Smooth muscle cell of the brain vasculature (primary cell): ENCODE measurements at regions not wholly inside any gene's neighbourhood (a gene's known extent, or its start where the extent isn't known, plus 50 kb on each side); places are given as distances from the start of the nearest gene placed in this dataset.

Experiments
- DNase-seq: peaks from one replicate; pipeline ENCODE4 v3.0.0-alpha.2; 2012; ENCODE audit warnings: low read depth, low spot score

- DNase-seq, result no peak
These were observed 151.7 kb downstream of the EFNB2 start for GRCh38 chr13:106383791-106384190.

- DNase-seq, result no peak
These were observed 152.9 kb downstream of the EFNB2 start for GRCh38 chr13:106382534-106382933.

DNA sequence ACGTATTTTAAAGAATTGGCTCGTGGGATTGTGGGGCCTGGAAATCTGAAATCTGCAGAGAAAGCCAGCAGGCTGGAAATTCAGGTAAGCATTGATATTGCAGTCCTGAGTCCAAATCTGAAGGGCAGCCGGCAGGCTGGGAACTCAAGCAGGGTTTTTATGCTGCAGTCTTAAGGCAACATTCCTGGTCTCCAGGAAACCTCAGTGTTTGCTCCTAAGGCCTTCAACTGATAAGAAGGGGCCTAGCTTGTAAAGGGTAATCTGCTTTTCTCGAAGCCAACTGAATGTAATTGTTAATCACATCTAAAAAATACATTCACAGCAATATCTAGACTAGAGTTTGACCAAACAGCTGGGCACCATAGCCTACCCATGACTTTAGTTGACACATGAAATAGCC is 154.4 kb downstream of the EFNB2 start:
- no peak for DNase-seq

- no peak for DNase-seq
These were observed 157.4 kb downstream of the EFNB2 start for GRCh38 chr13:106377931-106378662.

DNA sequence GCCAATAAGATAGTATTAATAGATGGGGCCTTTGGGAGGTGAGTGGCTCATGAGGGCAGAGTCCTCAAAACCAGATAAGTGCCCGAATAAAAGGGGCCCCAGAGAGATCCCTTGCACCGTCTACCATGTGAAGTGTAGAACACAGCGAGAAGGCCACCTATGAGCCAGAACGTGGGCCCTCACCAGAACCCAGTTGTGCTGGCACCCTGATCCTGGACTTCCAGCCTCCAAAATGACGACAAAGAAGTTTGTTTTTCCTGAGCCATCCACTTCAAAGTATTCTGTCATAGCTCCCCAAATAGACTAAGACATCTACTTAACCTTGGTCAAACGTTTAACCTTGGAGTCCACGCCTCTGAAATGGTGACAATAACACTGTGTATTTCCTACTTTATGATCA is 158.1 kb downstream of the EFNB2 start:
- no peak for DNase-seq

GRCh38 chr13:106376401-106377112 is 158.9 kb downstream of the EFNB2 start:
- peak; percentile 94 for DNase-seq

DNA sequence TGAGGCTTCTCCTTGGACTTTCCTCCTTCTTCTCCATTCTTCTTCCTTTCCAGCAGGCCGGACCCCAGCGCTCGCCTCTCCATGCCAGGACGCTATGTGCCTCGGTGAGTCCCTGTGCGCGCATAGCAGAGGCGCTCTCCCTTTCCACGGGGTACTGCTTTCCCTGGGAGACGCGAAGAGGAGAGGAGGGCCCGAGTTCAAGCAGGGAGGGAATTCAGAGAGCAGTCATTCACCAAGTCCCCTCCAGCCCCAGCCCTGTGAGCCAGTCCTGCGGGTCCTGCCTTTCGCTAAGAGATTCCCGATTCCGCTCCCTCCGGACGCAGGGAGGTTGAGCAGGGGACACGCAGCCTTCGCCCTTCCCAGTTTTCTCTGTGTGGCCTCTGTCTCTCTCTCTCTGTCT is 160.4 kb downstream of the EFNB2 start:
- no peak for DNase-seq

DNA sequence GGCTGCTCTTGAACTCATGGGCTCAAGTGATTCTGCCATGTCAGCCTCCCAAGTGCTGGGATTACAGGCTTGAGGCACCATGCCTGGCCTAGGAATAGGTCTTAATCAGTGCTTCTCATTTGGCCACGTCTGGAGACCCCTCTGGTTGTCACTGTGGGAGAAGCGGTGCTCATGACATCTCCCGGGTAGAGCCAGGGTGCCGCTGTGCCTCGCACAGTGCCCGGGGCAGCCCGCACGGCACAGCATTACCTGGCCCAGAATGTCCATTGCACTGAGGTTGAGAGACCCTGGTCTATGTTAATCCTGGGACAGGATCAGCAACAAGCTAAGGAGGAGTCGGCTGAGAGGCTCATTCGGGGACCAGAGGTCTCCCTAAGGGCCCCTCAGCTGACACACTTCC is 160.8 kb downstream of the EFNB2 start:
- DNase-seq, result no peak

DNA sequence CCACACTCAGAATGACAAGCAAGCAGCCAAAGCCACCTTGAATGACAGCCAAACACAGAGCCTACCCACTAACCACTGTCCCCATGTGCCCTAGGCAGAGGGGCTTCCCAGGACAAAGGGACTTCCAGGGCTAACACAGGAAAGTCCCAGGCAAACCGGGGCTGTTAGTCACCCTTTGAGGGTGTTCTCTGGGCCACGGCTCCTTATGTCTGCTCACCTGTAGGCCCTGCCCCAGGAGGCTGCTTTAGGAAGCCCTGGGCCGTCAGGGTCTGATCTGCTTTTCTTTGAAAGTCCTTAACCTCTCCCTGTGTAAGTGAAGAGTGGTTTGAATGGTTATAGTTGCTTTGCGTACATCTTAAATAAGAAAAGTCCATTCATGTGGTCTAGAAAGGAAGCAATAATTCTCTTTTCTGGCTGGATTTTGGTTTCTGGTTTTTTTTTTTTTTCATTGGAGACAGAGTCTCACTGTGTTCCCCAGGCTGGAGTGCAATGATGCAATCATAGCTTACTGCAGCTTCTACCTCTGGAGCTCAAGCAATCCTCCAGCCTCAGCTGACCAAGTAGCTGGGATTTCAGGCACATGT is 161.4 kb downstream of the EFNB2 start:
- DNase-seq, result no peak

- DNase-seq, result no peak
These were observed 162.0 kb downstream of the EFNB2 start for GRCh38 chr13:106373304-106373988.

GRCh38 chr13:106372199-106373155 is 163.0 kb downstream of the EFNB2 start:
- DNase-seq, result no peak

GRCh38 chr13:106371024-106371423 is 164.4 kb downstream of the EFNB2 start:
- no peak for DNase-seq

DNA sequence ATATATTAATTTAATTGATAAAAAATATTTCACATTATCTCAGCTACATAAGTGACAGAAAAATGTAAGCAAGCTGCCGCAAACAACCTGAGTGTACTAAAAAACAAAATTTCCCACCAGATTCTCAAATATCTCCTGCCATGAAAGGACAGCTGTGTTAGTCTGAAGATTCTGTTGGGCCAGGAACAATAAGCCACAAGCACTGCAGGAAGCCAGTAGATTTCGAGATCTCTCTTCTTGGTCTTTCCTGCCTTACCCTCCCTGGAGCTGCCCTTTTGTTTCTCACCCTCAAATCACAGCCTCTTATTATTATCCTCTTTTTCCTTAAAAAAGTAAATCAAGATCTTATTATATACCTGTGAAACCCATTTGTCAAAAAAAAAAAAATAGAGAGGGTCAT is 165.6 kb downstream of the EFNB2 start:
- DNase-seq, result peak; percentile 72

- DNase-seq, result no peak
These were observed 166.4 kb downstream of the EFNB2 start for GRCh38 chr13:106369091-106369490.

DNA sequence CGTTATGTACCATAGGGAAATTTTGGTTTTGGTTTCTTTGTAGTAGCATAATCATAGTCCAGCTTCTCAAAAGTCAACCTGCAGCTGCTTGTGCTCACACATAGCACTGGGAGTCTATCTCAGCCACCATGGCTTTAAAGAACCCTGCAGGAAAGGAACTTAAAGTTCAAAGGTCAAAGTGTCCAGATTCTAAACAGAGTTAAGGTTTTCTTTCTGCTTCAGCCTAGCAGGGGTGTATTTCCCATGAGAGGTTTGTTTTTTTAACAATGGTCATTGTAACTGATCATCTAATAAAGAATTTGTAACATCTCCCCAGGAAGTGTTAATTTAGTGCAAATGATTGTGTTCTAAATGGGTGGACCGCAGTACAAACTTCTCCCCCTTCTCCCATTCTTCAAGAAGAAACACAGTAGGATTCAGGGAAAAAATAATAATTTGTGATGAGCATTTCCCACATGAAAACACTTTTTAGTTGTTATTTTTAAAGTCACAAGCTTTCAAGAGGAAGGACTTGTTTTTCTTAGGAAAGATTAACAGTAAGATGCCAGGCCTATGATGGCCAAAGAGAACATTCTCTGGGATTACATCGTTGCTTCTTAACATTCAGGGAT is 168.0 kb downstream of the EFNB2 start:
- peak; percentile 88 for DNase-seq

GRCh38 chr13:106362707-106363106 is 172.8 kb downstream of the EFNB2 start:
- DNase-seq, result no peak

GRCh38 chr13:106361621-106362020 is 173.8 kb downstream of the EFNB2 start:
- no peak for DNase-seq

- DNase-seq, result peak; percentile 77
These were observed 178.3 kb downstream of the EFNB2 start for GRCh38 chr13:106357198-106357597.

DNA sequence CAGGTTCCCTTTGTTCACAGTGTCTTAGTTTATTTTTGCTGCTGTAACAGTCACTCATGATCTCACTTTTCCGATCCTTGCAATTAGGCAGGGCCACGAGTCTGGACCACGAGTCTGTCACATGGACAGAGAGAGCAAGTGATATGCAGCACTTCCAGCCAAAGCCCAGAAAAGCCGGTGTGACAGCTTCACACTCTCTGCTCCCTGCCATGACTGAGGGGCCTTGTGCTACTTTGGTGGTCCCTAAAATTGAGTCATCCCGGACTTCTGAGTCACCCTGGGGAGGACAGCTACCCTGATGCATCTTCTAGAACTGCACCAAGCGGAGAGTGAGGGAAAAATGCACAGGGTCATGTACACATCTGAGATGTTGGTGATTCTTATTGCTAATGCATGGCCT is 179.6 kb downstream of the EFNB2 start:
- no peak for DNase-seq

DNA sequence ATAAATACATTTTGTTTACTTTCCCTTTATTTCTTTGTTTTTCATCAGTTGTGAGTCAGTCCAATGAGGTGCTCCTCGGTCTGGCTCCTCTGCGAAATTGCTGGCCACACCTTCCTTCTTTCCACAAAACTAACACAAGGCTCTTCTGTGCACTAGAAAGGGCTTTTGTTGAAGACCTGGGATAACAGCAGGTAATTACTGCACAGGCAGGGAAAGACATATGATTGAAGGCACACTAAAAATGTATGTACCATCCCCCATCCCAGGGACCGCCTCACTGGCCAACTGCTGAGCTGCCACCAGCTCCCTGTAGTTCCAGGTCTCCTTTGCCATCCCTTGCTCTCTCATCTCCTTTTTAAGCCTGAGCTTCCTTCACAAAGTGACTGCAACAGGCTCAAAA is 180.5 kb downstream of the EFNB2 start:
- DNase-seq, result no peak

DNA sequence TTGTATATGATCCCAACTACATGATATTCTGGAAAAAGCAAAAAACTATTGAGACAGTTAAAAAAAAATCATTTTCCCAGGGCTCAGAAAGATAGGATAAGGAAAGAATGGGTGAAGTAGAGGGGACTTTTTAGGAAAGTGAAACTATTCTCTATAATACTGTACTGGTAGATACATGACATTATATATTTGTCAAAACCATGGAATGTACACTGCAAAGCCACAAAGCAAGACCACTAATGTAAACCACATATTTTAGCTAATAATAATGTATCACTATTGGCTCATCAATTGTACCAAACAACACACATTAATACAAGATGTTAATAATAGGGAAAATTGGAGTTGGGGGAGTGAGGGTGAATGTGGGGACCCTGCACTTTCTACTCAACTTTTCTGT is 182.6 kb downstream of the EFNB2 start:
- DNase-seq, result no peak
